ENCODE measurements at regions not wholly inside any gene's neighbourhood (a gene's known extent, or its start where the extent isn't known, plus 50 kb on each side); places are given as distances from the start of the nearest gene placed in this dataset.

DNA sequence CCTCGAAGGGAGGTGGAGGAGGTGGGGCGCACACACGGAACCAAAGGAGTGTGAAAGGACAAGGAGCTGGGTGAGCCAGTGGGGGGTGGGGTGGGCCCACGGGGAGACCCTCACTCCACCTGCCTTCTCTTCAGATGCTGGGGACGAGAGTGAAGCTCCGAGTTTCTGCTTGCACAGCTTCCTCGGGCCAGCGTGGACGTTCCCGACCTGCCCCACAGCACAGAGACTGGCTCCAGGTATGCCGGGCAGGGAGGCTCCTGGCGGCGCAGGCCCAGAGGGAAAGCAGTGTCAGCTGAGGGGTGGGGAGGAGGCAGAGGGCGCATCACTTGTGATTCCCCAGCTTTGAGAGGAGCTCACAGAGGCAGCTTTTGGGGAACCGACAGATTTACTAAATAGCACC is 98.5 kb upstream of the RPS6KA2 start:
- TF ChIP-seq, protein P1, sequence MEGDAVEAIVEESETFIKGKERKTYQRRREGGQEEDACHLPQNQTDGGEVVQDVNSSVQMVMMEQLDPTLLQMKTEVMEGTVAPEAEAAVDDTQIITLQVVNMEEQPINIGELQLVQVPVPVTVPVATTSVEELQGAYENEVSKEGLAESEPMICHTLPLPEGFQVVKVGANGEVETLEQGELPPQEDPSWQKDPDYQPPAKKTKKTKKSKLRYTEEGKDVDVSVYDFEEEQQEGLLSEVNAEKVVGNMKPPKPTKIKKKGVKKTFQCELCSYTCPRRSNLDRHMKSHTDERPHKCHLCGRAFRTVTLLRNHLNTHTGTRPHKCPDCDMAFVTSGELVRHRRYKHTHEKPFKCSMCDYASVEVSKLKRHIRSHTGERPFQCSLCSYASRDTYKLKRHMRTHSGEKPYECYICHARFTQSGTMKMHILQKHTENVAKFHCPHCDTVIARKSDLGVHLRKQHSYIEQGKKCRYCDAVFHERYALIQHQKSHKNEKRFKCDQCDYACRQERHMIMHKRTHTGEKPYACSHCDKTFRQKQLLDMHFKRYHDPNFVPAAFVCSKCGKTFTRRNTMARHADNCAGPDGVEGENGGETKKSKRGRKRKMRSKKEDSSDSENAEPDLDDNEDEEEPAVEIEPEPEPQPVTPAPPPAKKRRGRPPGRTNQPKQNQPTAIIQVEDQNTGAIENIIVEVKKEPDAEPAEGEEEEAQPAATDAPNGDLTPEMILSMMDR (IDR thresholded peaks at IDR 0.05; ENCODE audit: insufficient read depth, low read length, poor library complexity, severe bottlenecking) = no peak
- no peak for TF ChIP-seq EZH2phosphoT487 (conservative IDR thresholded peaks at IDR 0.05; ENCODE audit: low read length)
- H3K9me2 ChIP-seq (replicated peaks; ENCODE audit: insufficient read depth, low read length) = no peaks in the 10 kb centered on the region
- H3K4me3 ChIP-seq (ENCODE audit: insufficient read depth, low read length, poor library complexity, severe bottlenecking) = no peak overlapping the region
- H3K4me2 ChIP-seq (ENCODE audit: low read depth, low read length, poor library complexity, severe bottlenecking) = no peak overlapping the region
- H4K20me1 ChIP-seq (ENCODE audit: low read depth, low read length) = no peaks in the 10 kb centered on the region
- no peaks in the 10 kb centered on the region for H3K36me3 ChIP-seq (ENCODE audit: low read length)
- no peak overlapping the region for H2AFZ ChIP-seq (ENCODE audit: low read depth, low read length, severe bottlenecking)
- no peak overlapping the region for H3K27ac ChIP-seq (ENCODE audit: low read depth, low read length)
- H3K27me3 ChIP-seq (ENCODE audit: low read length) = no peaks in the 10 kb centered on the region
- H3K9ac ChIP-seq (ENCODE audit: low read length) = no peak overlapping the region
- no peaks in the 10 kb centered on the region for H3K9me3 ChIP-seq (ENCODE audit: insufficient read depth, low read length)
- no peaks in the 10 kb centered on the region for H3K79me2 ChIP-seq (ENCODE audit: insufficient read depth, low read length)
- no peaks in the 10 kb centered on the region for H3F3A ChIP-seq (ENCODE audit: insufficient read depth)

DNA sequence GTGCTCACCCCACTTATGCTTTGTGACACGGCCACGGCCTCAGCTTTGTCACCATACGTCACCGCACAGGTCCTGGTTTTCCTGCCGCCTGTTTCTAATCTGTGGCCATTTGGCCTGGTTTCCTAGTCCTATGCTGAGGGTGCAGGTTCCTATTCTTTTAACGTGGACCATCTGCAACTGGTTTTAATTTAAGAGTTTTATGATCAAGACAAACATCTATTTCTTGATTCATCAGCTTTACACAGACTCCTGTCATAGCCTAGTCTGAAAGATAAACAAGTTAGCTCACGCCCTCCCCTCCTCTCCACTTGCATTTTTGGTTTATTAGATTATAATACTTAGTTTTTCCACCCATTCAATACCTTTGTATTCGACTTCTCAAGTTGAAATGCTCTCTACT is 97.5 kb upstream of the RPS6KA2 start:
- H3K9ac ChIP-seq (ENCODE audit: low read length) = no peak overlapping the region
- no peaks in the 10 kb centered on the region for H3F3A ChIP-seq (ENCODE audit: insufficient read depth)
- no peaks in the 10 kb centered on the region for H3K9me3 ChIP-seq (ENCODE audit: insufficient read depth, low read length)
- no peak overlapping the region for H3K4me2 ChIP-seq (ENCODE audit: low read depth, low read length, poor library complexity, severe bottlenecking)
- H3K36me3 ChIP-seq (ENCODE audit: low read length) = no peaks in the 10 kb centered on the region
- no peaks in the 10 kb centered on the region for H3K9me2 ChIP-seq (replicated peaks; ENCODE audit: insufficient read depth, low read length)
- TF ChIP-seq EZH2phosphoT487 (conservative IDR thresholded peaks at IDR 0.05; ENCODE audit: low read length) = no peak
- TF ChIP-seq, protein P1 (IDR thresholded peaks at IDR 0.05; ENCODE audit: insufficient read depth, low read length, poor library complexity, severe bottlenecking) = no peak
- H3K27me3 ChIP-seq (ENCODE audit: low read length) = no peaks in the 10 kb centered on the region
- H2AFZ ChIP-seq (ENCODE audit: low read depth, low read length, severe bottlenecking) = no peak overlapping the region
- H3K79me2 ChIP-seq (ENCODE audit: insufficient read depth, low read length) = no peaks in the 10 kb centered on the region
- no peaks in the 10 kb centered on the region for H4K20me1 ChIP-seq (ENCODE audit: low read depth, low read length)
- no peak overlapping the region for H3K27ac ChIP-seq (ENCODE audit: low read depth, low read length)
- H3K4me3 ChIP-seq (ENCODE audit: insufficient read depth, low read length, poor library complexity, severe bottlenecking) = no peak overlapping the region

DNA sequence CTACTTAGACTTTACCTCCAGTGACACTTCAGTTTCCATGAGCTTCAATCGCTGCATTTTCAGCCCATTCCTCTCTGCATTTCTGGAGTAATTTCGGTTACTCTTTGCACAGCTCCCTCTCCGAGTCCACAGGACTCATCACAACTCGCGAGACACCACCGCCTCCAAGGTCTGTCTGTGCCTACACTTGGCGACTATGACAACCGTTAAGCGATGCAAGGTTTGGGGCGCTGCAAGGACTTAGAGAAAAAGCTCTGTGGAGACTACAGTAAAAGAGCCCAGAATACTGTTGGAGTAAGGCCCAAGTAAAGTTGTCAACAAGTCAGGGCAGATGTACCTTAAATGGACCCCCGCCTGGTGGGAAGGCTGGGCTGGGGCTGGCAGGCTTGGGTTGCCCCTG is 95.7 kb upstream of the RPS6KA2 start:
- Histone ChIP-seq H3K9me2 (replicated peaks; ENCODE audit: insufficient read depth, low read length) (no peaks in the 10 kb centered on the region), H3K4me2 (ENCODE audit: low read depth, low read length, poor library complexity, severe bottlenecking) (no peak overlapping the region), H4K20me1 (ENCODE audit: low read depth, low read length) (no peaks in the 10 kb centered on the region), H2AFZ (ENCODE audit: low read depth, low read length, severe bottlenecking) (no peak overlapping the region), H3K9me3 (ENCODE audit: insufficient read depth, low read length) (no peaks in the 10 kb centered on the region), H3K79me2 (ENCODE audit: insufficient read depth, low read length) (no peaks in the 10 kb centered on the region), H3F3A (ENCODE audit: insufficient read depth) (no peaks in the 10 kb centered on the region), H3K27me3 (ENCODE audit: low read length) (no peaks in the 10 kb centered on the region), H3K36me3 (ENCODE audit: low read length) (no peaks in the 10 kb centered on the region), H3K4me3 (ENCODE audit: insufficient read depth, low read length, poor library complexity, severe bottlenecking) (no peak overlapping the region), H3K27ac (ENCODE audit: low read depth, low read length) (no peak overlapping the region), H3K9ac (ENCODE audit: low read length) (no peak overlapping the region)
- TF ChIP-seq, protein P1 (IDR thresholded peaks at IDR 0.05; ENCODE audit: insufficient read depth, low read length, poor library complexity, severe bottlenecking) = no peak
- TF ChIP-seq EZH2phosphoT487 (conservative IDR thresholded peaks at IDR 0.05; ENCODE audit: low read length) = no peak
